HEK293T (cell line): ENCODE measurements at regions not wholly inside any gene's neighbourhood (a gene's known extent, or its start where the extent isn't known, plus 50 kb on each side); places are given as distances from the start of the nearest gene placed in this dataset.

ENCODE experiments used
- BHLHE40 ChIP-seq: fragments of 450-650 bp; IDR thresholded peaks from 2 replicates; pipeline ENCODE4 v1.6.1; 2016; ENCODE audit warnings: mild to moderate bottlenecking, moderate library complexity, borderline replicate concordance
- FOXM1 ChIP-seq: fragments of 450-650 bp; IDR thresholded peaks from 2 replicates; pipeline ENCODE4 v1.6.1; 2017; ENCODE audit warnings: mild to moderate bottlenecking, borderline replicate concordance
- HDGF ChIP-seq: fragments of 450-650 bp; IDR thresholded peaks from 2 replicates; pipeline ENCODE4 v1.6.1; 2017; ENCODE audit warnings: antibody characterized with exemption, borderline replicate concordance
- LEF1 ChIP-seq: fragments of 450-650 bp; IDR thresholded peaks from 2 replicates; pipeline ENCODE4 v1.6.1; 2017; ENCODE audit warnings: mild to moderate bottlenecking, borderline replicate concordance
- SP1 ChIP-seq: fragments of 450-650 bp; IDR thresholded peaks from 2 replicates; pipeline ENCODE4 v1.6.1; 2017
- SUZ12 ChIP-seq: fragments of 450-650 bp; IDR thresholded peaks from 2 replicates; pipeline ENCODE4 v1.6.1; 2016; ENCODE audit warnings: mild to moderate bottlenecking
- ZNF384 ChIP-seq: fragments of 450-650 bp; IDR thresholded peaks from 2 replicates; pipeline ENCODE4 v1.6.1; 2016

- no peak for TF ChIP-seq HDGF
- TF ChIP-seq FOXM1 = no peak
- no peak for TF ChIP-seq ZNF384
- no peak for TF ChIP-seq LEF1
- no peak for TF ChIP-seq SUZ12
- TF ChIP-seq SP1 = no peak
- no peak for TF ChIP-seq BHLHE40
These were observed 134.3 kb upstream of the CRHR1 start for GRCh38 chr17:45649796-45650195.
